Skeletal muscle tissue (tissue), 3 donors: ENCODE measurements at regions not wholly inside any gene's neighbourhood (a gene's known extent, or its start where the extent isn't known, plus 50 kb on each side); places are given as distances from the start of the nearest gene placed in this dataset.

Source experiments
- H3K27ac ChIP-seq: one replicate; pipeline ENCODE4 v1.7.0; 2013; ENCODE audit warnings: mild to moderate bottlenecking, low read depth, low read length, inconsistent platforms
- H3K27me3 ChIP-seq, 3 donors: one replicate each; pipeline ENCODE4 v1.7.0; 2013; ENCODE audit warnings: low read length in 3 of 3; ENCODE audit not compliant: control insufficient read depth in 3 of 3, insufficient read depth in 3 of 3
- H3K36me3 ChIP-seq, 3 donors: one replicate each; pipeline ENCODE4 v1.7.0; 2013; ENCODE audit warnings: low read length in 3 of 3; ENCODE audit not compliant: control insufficient read depth in 3 of 3, insufficient read depth in 3 of 3
- H3K4me1 ChIP-seq, 3 donors: one replicate each; pipeline ENCODE4 v1.7.0; 2013; ENCODE audit warnings: low read length in 3 of 3, mild to moderate bottlenecking in 3 of 3; ENCODE audit not compliant: control insufficient read depth in 3 of 3, insufficient read depth in 3 of 3
- H3K4me3 ChIP-seq, 3 donors: one replicate each; pipeline ENCODE4 v1.7.0; 2013; ENCODE audit warnings: low read length in 3 of 3
- H3K9ac ChIP-seq, 3 donors: one replicate each; pipeline ENCODE4 v1.7.0; 2013; ENCODE audit warnings: low read length in 3 of 3, mild to moderate bottlenecking in 3 of 3, moderate library complexity in 2 of 3, low read depth in 1 of 3
- H3K9me3 ChIP-seq, 3 donors: one replicate each; pipeline ENCODE4 v1.7.0; 2013; ENCODE audit warnings: low read length in 3 of 3; ENCODE audit not compliant: control insufficient read depth in 3 of 3
- donor health status: Osteomylitis.

GRCh38 chr6:81387163-81387562 lies 365.3 kb downstream of the TENT5A start:
- Histone ChIP-seq H3K27me3 (no peaks in the 10 kb centered on the region), H3K27ac (no peak overlapping the region), H3K4me3 (no peak overlapping the region), H3K4me1 (no peaks in the 10 kb centered on the region), H3K36me3 (no peaks in the 10 kb centered on the region), H3K9ac (no peak overlapping the region), H3K9me3 (no peaks in the 10 kb centered on the region)

- H3K36me3 ChIP-seq, result no peaks in the 10 kb centered on the region
- no peaks in the 10 kb centered on the region for H3K9me3 ChIP-seq
- H3K27ac ChIP-seq, result no peak overlapping the region
- H3K4me1 ChIP-seq, result no peaks in the 10 kb centered on the region
- H3K9ac ChIP-seq, result no peak overlapping the region
- H3K27me3 ChIP-seq, result no peaks in the 10 kb centered on the region
- H3K4me3 ChIP-seq, result no peak overlapping the region
Observed at GRCh38 chr6:81384921-81385320, 367.6 kb downstream of the TENT5A start.

GRCh38 chr6:81383472-81383871 lies 369.0 kb downstream of the TENT5A start:
- Histone ChIP-seq H3K4me3 (no peak overlapping the region), H3K9me3 (no peaks in the 10 kb centered on the region), H3K27ac (no peak overlapping the region), H3K9ac (no peak overlapping the region), H3K4me1 (no peaks in the 10 kb centered on the region), H3K36me3 (no peaks in the 10 kb centered on the region), H3K27me3 (no peaks in the 10 kb centered on the region)

GRCh38 chr6:81382852-81383251 lies 369.6 kb downstream of the TENT5A start:
- H3K27me3 ChIP-seq, result no peaks in the 10 kb centered on the region
- no peaks in the 10 kb centered on the region for H3K36me3 ChIP-seq
- H3K9me3 ChIP-seq, result no peaks in the 10 kb centered on the region
- H3K27ac ChIP-seq, result no peak overlapping the region
- no peak overlapping the region for H3K9ac ChIP-seq
- no peak overlapping the region for H3K4me3 ChIP-seq
- H3K4me1 ChIP-seq, result no peaks in the 10 kb centered on the region

GRCh38 chr6:81381382-81381916 lies 371.0 kb downstream of the TENT5A start:
- Histone ChIP-seq H3K27ac (no peak overlapping the region), H3K4me1 (no peaks in the 10 kb centered on the region), H3K4me3 (no peak overlapping the region), H3K27me3 (no peaks in the 10 kb centered on the region), H3K9ac (no peak overlapping the region), H3K9me3 (no peaks in the 10 kb centered on the region), H3K36me3 (no peaks in the 10 kb centered on the region)

- H3K4me1 ChIP-seq, result no peaks in the 10 kb centered on the region
- H3K27me3 ChIP-seq, result no peaks in the 10 kb centered on the region
- no peaks in the 10 kb centered on the region for H3K36me3 ChIP-seq
- no peaks in the 10 kb centered on the region for H3K9me3 ChIP-seq
- H3K9ac ChIP-seq, result no peak overlapping the region
- no peak overlapping the region for H3K27ac ChIP-seq
- no peak overlapping the region for H3K4me3 ChIP-seq
Observed at GRCh38 chr6:81380718-81381338, 371.7 kb downstream of the TENT5A start.

GRCh38 chr6:81376745-81377144 lies 375.7 kb downstream of the TENT5A start:
- H3K27ac ChIP-seq, result no peak overlapping the region
- no peaks in the 10 kb centered on the region for H3K36me3 ChIP-seq
- H3K27me3 ChIP-seq, result no peaks in the 10 kb centered on the region
- H3K4me3 ChIP-seq, result no peak overlapping the region
- no peak overlapping the region for H3K9ac ChIP-seq
- H3K4me1 ChIP-seq, result no peaks in the 10 kb centered on the region
- no peaks in the 10 kb centered on the region for H3K9me3 ChIP-seq

GRCh38 chr6:81373414-81373813 lies 379.1 kb downstream of the TENT5A start:
- Histone ChIP-seq H3K4me3 (no peak overlapping the region), H3K9ac (no peak overlapping the region), H3K36me3 (no peaks in the 10 kb centered on the region), H3K27ac (no peak overlapping the region), H3K9me3 (no peaks in the 10 kb centered on the region), H3K4me1 (no peaks in the 10 kb centered on the region), H3K27me3 (no peaks in the 10 kb centered on the region)

GRCh38 chr6:81371930-81372329 lies 380.6 kb downstream of the TENT5A start:
- H3K9ac ChIP-seq, result no peak overlapping the region
- H3K36me3 ChIP-seq, result no peaks in the 10 kb centered on the region
- no peaks in the 10 kb centered on the region for H3K4me1 ChIP-seq
- no peak overlapping the region for H3K4me3 ChIP-seq
- H3K27me3 ChIP-seq, result no peaks in the 10 kb centered on the region
- no peaks in the 10 kb centered on the region for H3K9me3 ChIP-seq
- H3K27ac ChIP-seq, result no peak overlapping the region

- Histone ChIP-seq H3K27ac (no peak overlapping the region), H3K9me3 (no peaks in the 10 kb centered on the region), H3K27me3 (no peaks in the 10 kb centered on the region), H3K4me3 (no peak overlapping the region), H3K9ac (no peak overlapping the region), H3K36me3 (no peaks in the 10 kb centered on the region), H3K4me1 (no peaks in the 10 kb centered on the region)
Observed at GRCh38 chr6:81366972-81367371, 385.5 kb downstream of the TENT5A start.
